HUES64 (cell line): ENCODE measurements at regions not wholly inside any gene's neighbourhood (a gene's known extent, or its start where the extent isn't known, plus 50 kb on each side); places are given as distances from the start of the nearest gene placed in this dataset.

Experiments
- H3K27ac ChIP-seq: 2 replicates; pipeline ENCODE4 v1.7.0; 2013; ENCODE audit warnings: low read depth, low read length, inconsistent platforms
- H3K27me3 ChIP-seq: 2 replicates; pipeline ENCODE4 v1.6.1; 2013; ENCODE audit warnings: mild to moderate bottlenecking, low read length; ENCODE audit not compliant: insufficient read depth
- H3K36me3 ChIP-seq: 2 replicates; pipeline ENCODE4 v1.6.1; 2013; ENCODE audit warnings: mild to moderate bottlenecking, low read length; ENCODE audit not compliant: insufficient read depth
- H3K4me1 ChIP-seq: 2 replicates; pipeline ENCODE4 v1.6.1; 2013; ENCODE audit warnings: mild to moderate bottlenecking, low read length, moderate library complexity; ENCODE audit not compliant: insufficient read depth
- H3K4me3 ChIP-seq: 2 replicates; pipeline ENCODE4 v1.5.1; 2013; ENCODE audit warnings: mild to moderate bottlenecking, low read length, moderate library complexity
- H3K9ac ChIP-seq: 2 replicates; pipeline ENCODE4 v1.6.1; 2013; ENCODE audit warnings: mild to moderate bottlenecking, low read depth, low read length
- H3K9me3 ChIP-seq: 2 replicates; pipeline ENCODE4 v1.6.1; 2013; ENCODE audit warnings: low read depth, low read length; ENCODE audit not compliant: insufficient read depth
- WGBS: fragments of 150-250, 120-280 bp; methylation state at CpG from one replicate; pipeline ENCODE4 v1.1.7; 2013; ENCODE audit warnings: missing lambda C conversion rate; 5-methylcytosine and 5-hydroxymethylcytosine counted together

DNA sequence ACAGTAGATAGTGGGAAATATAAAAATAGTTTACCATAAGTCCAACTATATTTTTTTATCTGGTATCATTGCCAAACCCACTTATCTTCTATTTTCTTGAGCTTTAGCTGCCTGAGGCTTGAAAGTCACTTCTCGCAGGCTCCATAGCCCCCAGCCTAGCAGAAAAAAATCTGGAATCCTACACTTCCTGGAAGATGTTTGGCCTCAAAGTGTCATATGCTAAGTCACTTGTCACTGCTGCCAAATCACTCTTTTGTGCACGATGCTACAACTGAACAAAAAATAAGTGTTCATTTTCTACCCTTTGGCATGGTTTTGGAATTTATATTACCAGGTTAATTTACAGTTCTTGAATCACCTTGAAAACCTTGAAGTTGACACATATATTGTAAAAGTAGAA, 612.5 kb upstream of the ATXN8OS start:
- no peak overlapping the region for H3K27ac ChIP-seq
- H3K4me3 ChIP-seq: no peak overlapping the region
- H3K9ac ChIP-seq: no peak overlapping the region
- no peaks in the 10 kb centered on the region for H3K36me3 ChIP-seq
- H3K9me3 ChIP-seq: peaks cover 11% of the 10 kb centered on the region; the same call in 1 of the 2 replicates
- no peaks in the 10 kb centered on the region for H3K4me1 ChIP-seq
- 91% methylated on average over 2 of the region's 2 CpGs for WGBS
- no peaks in the 10 kb centered on the region for H3K27me3 ChIP-seq

DNA sequence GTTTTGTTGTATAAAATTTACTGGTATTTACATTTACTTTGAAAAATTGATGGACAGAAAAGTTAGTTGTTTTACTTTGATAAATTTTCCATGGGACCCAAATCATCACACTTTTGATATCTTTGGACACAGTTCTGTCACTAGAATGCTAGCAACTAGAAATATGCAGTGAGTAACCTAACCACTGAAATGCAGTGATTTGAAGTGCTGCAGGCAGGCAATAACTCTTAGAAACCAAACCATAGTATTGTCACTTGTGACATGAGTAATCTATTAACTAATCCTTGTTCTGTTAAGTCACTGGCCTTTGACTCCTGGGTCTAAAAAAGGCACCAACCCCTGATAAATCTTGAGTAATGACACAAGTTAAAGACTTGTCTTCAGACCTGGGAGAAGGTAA, 620.0 kb upstream of the ATXN8OS start:
- Histone ChIP-seq H3K27me3 (no peaks in the 10 kb centered on the region), H3K9ac (no peak overlapping the region), H3K4me1 (no peaks in the 10 kb centered on the region), H3K4me3 (no peak overlapping the region), H3K27ac (no peak overlapping the region), H3K9me3 (peaks cover 58% of the 10 kb centered on the region), H3K36me3 (no peaks in the 10 kb centered on the region)

DNA sequence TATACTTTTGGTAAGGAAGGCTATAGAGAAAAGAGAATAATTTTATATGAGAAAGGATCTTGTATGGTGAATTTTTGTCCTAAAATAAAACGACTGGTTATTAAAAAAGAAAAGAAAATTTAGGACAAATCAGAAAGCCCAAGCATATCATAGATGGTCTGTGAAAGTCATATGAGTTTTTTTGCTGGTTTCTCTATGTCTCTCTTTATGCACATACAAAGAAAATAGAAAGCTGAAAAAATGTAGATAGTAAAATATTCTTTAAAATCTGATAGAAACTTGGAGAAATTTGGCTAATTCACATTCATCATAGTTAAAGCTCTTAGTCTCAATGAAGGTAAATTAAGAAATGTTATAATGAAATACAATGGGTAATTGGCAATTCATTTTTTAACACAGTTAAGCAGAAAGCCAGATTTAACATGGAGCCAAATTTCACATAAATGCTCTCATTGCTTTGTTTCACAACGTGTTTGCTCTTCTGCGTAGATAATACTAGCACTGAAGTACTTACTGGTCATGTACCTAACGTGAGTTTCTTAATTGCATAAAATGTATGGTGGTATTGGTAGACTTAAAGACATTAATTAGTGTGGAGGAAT, 621.5 kb upstream of the ATXN8OS start:
- H3K4me3 ChIP-seq: no peak overlapping the region
- no peak overlapping the region for H3K9ac ChIP-seq
- no peaks in the 10 kb centered on the region for H3K36me3 ChIP-seq
- H3K27me3 ChIP-seq: no peaks in the 10 kb centered on the region
- no peaks in the 10 kb centered on the region for H3K4me1 ChIP-seq
- no peak overlapping the region for H3K27ac ChIP-seq
- peaks cover 54% of the 10 kb centered on the region for H3K9me3 ChIP-seq
- 89% methylated on average over 4 of the region's 4 CpGs for WGBS

DNA sequence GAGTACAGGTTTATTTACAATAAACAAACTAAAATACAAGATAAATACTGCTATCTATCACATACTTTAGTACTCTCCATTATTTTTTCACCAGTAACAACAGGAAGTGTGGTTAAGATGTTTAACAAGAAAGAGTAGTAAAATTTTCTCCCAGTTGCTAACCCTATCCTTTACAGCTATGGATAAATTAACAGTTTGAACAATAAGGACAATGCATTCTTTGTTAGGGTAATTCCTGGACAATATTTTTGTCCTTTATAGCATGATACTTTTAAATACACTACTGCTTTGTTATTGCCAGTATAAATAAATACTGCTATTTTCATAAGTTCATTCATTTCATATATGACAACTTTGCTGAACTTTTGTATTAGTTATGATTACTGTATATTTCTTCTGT, 630.2 kb upstream of the ATXN8OS start:
- no peak overlapping the region for H3K27ac ChIP-seq
- H3K4me3 ChIP-seq: no peak overlapping the region
- H3K9me3 ChIP-seq: no peaks in the 10 kb centered on the region
- H3K4me1 ChIP-seq: no peaks in the 10 kb centered on the region
- no peaks in the 10 kb centered on the region for H3K36me3 ChIP-seq
- no peak overlapping the region for H3K9ac ChIP-seq
- no peaks in the 10 kb centered on the region for H3K27me3 ChIP-seq

DNA sequence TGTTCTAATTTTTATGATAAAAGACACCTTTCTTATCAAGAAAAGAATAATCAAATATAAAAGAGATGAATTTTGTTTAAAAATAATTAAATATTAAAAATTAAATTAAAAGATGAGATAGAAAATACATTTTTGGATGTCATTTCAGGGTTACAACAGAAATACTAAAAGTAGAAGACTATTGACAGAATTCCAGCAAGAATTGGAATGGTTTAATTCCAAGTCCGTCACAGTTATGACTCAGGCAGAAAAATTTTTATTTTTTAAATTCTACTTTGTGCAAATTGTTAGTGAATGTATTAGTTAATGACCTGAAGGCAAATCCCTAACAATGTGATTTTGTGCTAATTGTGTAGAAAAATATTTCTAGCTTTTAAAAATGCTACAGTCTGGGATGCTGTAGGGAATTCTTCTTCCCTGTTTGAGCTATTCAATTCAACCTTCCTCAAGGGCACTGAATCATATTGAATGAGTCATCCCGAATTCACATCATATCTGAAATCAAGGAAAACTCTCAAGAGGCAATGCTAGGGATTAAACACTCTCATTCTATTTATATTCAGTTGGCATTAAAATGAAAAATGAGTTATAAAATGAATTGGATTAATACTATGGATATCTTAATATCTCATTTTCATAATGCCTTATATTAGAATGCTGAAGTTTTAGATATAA, 633.5 kb upstream of the ATXN8OS start:
- Histone ChIP-seq H3K27me3 (no peaks in the 10 kb centered on the region), H3K36me3 (no peaks in the 10 kb centered on the region), H3K4me3 (no peak overlapping the region), H3K9me3 (no peaks in the 10 kb centered on the region), H3K27ac (no peak overlapping the region), H3K4me1 (no peaks in the 10 kb centered on the region), H3K9ac (no peak overlapping the region)
- WGBS: 94% methylated on average over 2 of the region's 2 CpGs

DNA sequence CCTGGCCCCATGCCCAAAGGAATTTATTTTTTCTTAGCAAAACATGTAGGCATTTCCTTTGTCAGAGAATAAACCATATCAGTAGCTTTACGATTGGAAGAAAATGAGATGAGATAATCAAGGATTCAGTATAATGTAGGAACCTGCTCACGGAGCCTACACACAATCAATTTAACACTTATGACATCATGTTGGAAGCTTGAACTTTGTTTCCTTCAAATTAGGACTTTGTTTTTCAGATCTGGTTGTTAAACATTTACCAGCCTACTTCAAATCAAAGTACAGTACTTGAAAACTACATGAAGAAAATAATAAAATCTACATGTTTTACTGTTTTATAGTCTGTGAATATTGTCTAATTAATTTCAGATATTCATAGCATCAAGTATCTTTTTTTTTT, 639.0 kb upstream of the ATXN8OS start:
- Histone ChIP-seq H3K27me3 (no peaks in the 10 kb centered on the region), H3K4me1 (no peaks in the 10 kb centered on the region), H3K9me3 (no peaks in the 10 kb centered on the region), H3K27ac (no peak overlapping the region), H3K9ac (no peak overlapping the region), H3K4me3 (no peak overlapping the region), H3K36me3 (no peaks in the 10 kb centered on the region)
- no CpG with 5 or more reads among the region's 2 CpGs for WGBS

DNA sequence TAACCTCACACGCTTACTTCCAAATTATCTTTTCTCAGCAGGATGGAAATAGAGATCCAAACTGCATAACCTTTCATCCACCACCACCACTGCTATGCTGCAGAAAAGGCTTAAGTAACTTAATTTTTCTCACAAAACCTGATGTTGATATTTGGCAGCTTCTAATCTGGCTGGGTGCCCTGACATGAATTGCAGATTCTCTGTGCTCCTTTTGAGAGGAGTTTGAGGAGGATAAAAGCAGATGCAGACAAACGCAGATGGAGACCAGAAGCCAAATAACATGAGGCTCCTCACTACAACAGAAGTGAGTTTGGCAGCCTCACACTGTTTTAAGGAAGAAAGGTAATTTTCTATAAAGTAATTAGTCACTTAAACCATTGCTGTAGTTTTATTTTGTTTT, 646.2 kb upstream of the ATXN8OS start:
- Histone ChIP-seq H3K27ac (no peak overlapping the region), H3K9ac (no peak overlapping the region), H3K4me1 (peaks cover 29% of the 10 kb centered on the region), H3K9me3 (no peaks in the 10 kb centered on the region), H3K27me3 (no peaks in the 10 kb centered on the region), H3K4me3 (no peak overlapping the region), H3K36me3 (no peaks in the 10 kb centered on the region)
- 89% methylated on average over 2 of the region's 2 CpGs for WGBS

DNA sequence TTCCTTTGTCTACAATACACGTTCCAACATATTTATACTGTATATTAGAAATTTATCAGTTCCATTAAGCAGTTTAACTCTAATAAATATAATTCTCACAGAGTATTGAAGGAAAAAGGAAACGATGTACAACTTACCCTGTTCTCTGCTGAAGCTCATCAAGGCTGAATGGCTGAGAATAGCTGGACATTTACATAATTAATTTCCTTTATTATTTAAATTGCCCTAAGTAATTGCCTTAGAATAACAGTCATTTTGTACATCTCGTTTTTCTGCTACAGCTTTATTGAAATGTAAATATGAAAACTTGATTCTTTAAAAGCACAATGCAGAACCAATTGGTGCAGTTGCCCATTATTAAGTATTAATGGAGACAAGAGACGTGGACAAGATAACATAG, 648.3 kb upstream of the ATXN8OS start:
- H3K9ac ChIP-seq: no peak overlapping the region
- no peak overlapping the region for H3K27ac ChIP-seq
- H3K27me3 ChIP-seq: no peaks in the 10 kb centered on the region
- 82% methylated on average over 1 of the region's 4 CpGs for WGBS
- peaks cover 29% of the 10 kb centered on the region for H3K4me1 ChIP-seq
- H3K4me3 ChIP-seq: no peak overlapping the region; the same call in 1 of the 2 replicates
- no peaks in the 10 kb centered on the region for H3K9me3 ChIP-seq
- H3K36me3 ChIP-seq: no peaks in the 10 kb centered on the region

DNA sequence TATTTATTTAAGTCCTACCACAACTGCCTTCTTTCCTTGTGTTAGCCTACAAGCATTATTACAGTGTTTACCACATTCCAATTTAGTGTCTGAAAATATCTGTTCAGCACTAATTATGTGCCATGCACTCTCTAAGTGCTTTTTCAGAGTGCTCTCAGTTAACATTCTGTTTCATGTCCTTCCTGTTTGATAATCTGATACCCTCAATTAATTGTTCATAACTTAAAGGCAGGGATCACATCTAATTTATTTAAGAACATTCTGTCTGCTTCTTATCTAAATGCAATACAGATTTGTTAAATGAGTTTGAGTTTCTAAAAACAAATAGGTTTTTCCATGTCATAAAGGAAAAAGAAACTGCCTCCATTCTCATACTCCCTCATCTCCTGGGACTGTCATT, 649.6 kb upstream of the ATXN8OS start:
- Histone ChIP-seq H3K9ac (no peak overlapping the region), H3K36me3 (no peaks in the 10 kb centered on the region), H3K4me1 (peaks cover 29% of the 10 kb centered on the region), H3K27me3 (no peaks in the 10 kb centered on the region), H3K4me3 (no peak overlapping the region), H3K9me3 (no peaks in the 10 kb centered on the region), H3K27ac (no peak overlapping the region)

DNA sequence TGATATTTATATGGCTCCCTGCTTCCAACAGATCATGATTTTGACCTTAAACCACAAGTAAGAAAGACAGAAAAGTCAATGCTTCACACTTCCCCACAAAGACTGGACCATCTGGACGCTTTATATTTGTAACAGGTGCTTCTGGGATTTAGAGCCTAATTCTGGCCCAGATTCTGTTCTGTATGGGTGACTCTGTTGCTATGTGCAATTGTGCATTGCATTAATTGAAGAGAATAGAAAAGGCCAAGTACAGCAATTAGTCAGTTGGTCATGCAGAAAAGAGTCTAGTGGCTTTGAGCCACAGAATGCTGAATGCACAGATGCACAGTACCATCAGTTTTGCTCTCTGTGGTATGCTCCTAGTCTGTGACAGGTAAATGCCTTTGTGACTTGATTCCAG, 657.4 kb upstream of the ATXN8OS start:
- WGBS: 92% methylated on average over 1 of the region's 1 CpG
- no peaks in the 10 kb centered on the region for H3K4me1 ChIP-seq
- no peak overlapping the region for H3K27ac ChIP-seq
- H3K9me3 ChIP-seq: no peaks in the 10 kb centered on the region
- H3K27me3 ChIP-seq: no peaks in the 10 kb centered on the region
- H3K36me3 ChIP-seq: no peaks in the 10 kb centered on the region
- H3K4me3 ChIP-seq: no peak overlapping the region
- H3K9ac ChIP-seq: no peak overlapping the region

DNA sequence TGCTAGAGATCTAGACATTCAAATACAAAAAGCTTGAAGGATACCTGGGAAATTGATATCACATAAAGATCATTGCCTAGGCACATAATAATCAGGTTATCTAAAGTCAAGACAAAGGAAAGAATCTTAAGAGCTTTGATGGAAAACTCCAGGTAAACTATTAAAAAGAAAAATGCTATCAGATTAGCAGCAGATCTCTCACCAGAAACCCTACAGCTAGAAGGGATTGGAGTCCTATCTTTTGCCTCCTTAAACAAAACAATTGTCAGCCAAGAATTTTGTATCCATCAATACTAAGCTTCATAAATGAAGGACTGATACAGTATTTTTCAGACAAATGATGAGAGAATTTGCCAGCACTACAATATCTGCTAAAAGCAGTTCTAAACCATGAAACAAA, 682.4 kb upstream of the ATXN8OS start:
- Histone ChIP-seq H3K9me3 (peaks cover 8% of the 10 kb centered on the region; the same call in 1 of the 2 replicates), H3K9ac (no peak overlapping the region), H3K4me1 (no peaks in the 10 kb centered on the region), H3K4me3 (no peak overlapping the region), H3K36me3 (no peaks in the 10 kb centered on the region), H3K27ac (no peak overlapping the region), H3K27me3 (no peaks in the 10 kb centered on the region)

DNA sequence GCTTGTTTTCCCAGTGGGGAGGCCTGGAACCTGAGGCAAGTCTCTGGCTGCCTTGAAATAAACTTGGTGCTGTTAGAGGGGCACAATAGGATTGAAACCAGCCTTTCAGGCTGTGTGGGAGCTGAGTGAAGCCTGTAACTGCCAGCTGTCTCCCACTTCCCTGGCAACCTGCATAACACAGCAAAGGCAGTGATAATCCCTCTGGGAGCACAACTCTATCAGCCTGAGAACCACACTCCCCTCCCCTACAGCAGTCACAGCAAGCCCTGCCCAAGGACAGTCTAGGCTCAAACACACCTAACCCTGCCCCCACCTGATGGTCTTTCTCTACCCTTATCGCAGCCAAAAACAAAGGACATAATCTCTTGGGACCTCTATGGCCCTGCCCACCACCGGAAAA, 683.8 kb upstream of the ATXN8OS start:
- Histone ChIP-seq H3K9ac (no peak overlapping the region), H3K27me3 (no peaks in the 10 kb centered on the region), H3K9me3 (peaks cover 13% of the 10 kb centered on the region; the same call in 1 of the 2 replicates), H3K4me1 (no peaks in the 10 kb centered on the region), H3K27ac (no peak overlapping the region), H3K4me3 (no peak overlapping the region), H3K36me3 (no peaks in the 10 kb centered on the region)
- 91% methylated on average over 2 of the region's 2 CpGs for WGBS
